OCI-M1 (cell line): ENCODE measurements at regions not wholly inside any gene's neighbourhood (a gene's known extent, or its start where the extent isn't known, plus 50 kb on each side); places are given as distances from the start of the nearest gene placed in this dataset.
A peak's percentile ranks its signal among the peaks of the same experiment; 100 is the strongest.
"Not testable (repeated sequence)": the region's sequence is repeated elsewhere in the genome, so short reads cannot be mapped to it uniquely, and the experiment has no call there.

ENCODE experiments used
- DNase-seq: peaks from one replicate; lab custom pipeline; 2025; lab: John Stamatoyannopoulos, UW

GRCh38 chr14:44785096-44785495 is 176.7 kb downstream of the KLHL28 start:
- peak; percentile 38 for DNase-seq

GRCh38 chr14:44783901-44784300 is 177.8 kb downstream of the KLHL28 start:
- peak; percentile 89 for DNase-seq

- peak; percentile 65 for DNase-seq
Measured at GRCh38 chr14:44782775-44783238, 178.9 kb downstream of the KLHL28 start.

GRCh38 chr14:44780989-44781388 is 180.8 kb downstream of the KLHL28 start:
- DNase-seq: no peak

- peak; percentile 76 for DNase-seq
Measured at GRCh38 chr14:44778604-44779003, 183.1 kb downstream of the KLHL28 start.

- DNase-seq: no peak
Measured at GRCh38 chr14:44777584-44777983, 184.2 kb downstream of the KLHL28 start.

GRCh38 chr14:44775248-44775647 is 186.5 kb downstream of the KLHL28 start:
- no peak for DNase-seq

GRCh38 chr14:44774396-44774795 is 187.4 kb downstream of the KLHL28 start:
- no peak for DNase-seq

- peak; percentile 55 for DNase-seq
Measured at GRCh38 chr14:44771496-44771895, 190.3 kb downstream of the KLHL28 start.

GRCh38 chr14:44770201-44770600 is 191.5 kb downstream of the KLHL28 start:
- no peak for DNase-seq

- no peak for DNase-seq
Measured at GRCh38 chr14:44768935-44769334, 192.8 kb downstream of the KLHL28 start.

- peak; percentile 49 for DNase-seq
Measured at GRCh38 chr14:44767646-44768173, 194.0 kb downstream of the KLHL28 start.

GRCh38 chr14:44766285-44766684 is 195.5 kb downstream of the KLHL28 start:
- DNase-seq: no peak

GRCh38 chr14:44763356-44763755 is 198.4 kb downstream of the KLHL28 start:
- DNase-seq: no peak

- no peak for DNase-seq
Measured at GRCh38 chr14:44759277-44759676, 202.5 kb downstream of the KLHL28 start.

GRCh38 chr14:44756554-44756953 is 205.2 kb downstream of the KLHL28 start:
- DNase-seq: no peak

- no peak for DNase-seq
Measured at GRCh38 chr14:44745371-44745770, 216.4 kb downstream of the KLHL28 start.

GRCh38 chr14:44742202-44742601 is 219.5 kb downstream of the KLHL28 start:
- DNase-seq: no peak

- no peak for DNase-seq
Measured at GRCh38 chr14:44741431-44741830, 220.3 kb downstream of the KLHL28 start.

GRCh38 chr14:44736326-44736725 is 225.4 kb downstream of the KLHL28 start:
- peak; percentile 6 for DNase-seq

GRCh38 chr14:44732144-44732543 is 225.1 kb upstream of the FSCB start:
- no peak for DNase-seq

- DNase-seq: no peak
Measured at GRCh38 chr14:44730860-44731259, 223.8 kb upstream of the FSCB start.

- not testable (repeated sequence) for DNase-seq
Measured at GRCh38 chr14:44721395-44721794, 214.3 kb upstream of the FSCB start.

- DNase-seq: no peak
Measured at GRCh38 chr14:44720707-44721106, 213.6 kb upstream of the FSCB start.
